Kidney (tissue), 13 donors: ENCODE measurements at regions not wholly inside any gene's neighbourhood (a gene's known extent, or its start where the extent isn't known, plus 50 kb on each side); places are given as distances from the start of the nearest gene placed in this dataset.
A peak's percentile ranks its signal among the peaks of the same experiment; 100 is the strongest.

ENCODE experiments used
- DNase-seq, 5 donors: peaks; one replicate each; pipeline ENCODE4 v3.0.0-alpha.2; 2013 to 2020
- FAIRE-seq: peaks from 2 replicates; lab custom pipeline; 2012; peaks lifted over from hg19 to GRCh38; lab: Jason Lieb, UNC
- H3K27ac ChIP-seq, 2 donors: one replicate each; pipeline ENCODE4 v1.7.0; 2013; ENCODE audit warnings: low read depth in 2 of 2, low read length in 2 of 2, inconsistent platforms in 1 of 2
- H3K27me3 ChIP-seq: one replicate; pipeline ENCODE4 v1.7.1; 2013; ENCODE audit warnings: low read length, inconsistent platforms; ENCODE audit not compliant: control insufficient read depth, insufficient read depth
- H3K36me3 ChIP-seq, 3 donors: one replicate each; pipeline versions ENCODE4 v1.7.0 to v1.7.1; 2013; ENCODE audit warnings: low read length in 3 of 3, control low read depth in 1 of 3, inconsistent platforms in 1 of 3; ENCODE audit not compliant: insufficient read depth in 3 of 3, control insufficient read depth in 2 of 3
- H3K4me1 ChIP-seq, 3 donors: one replicate each; pipeline versions ENCODE4 v1.7.0 to v1.7.1; 2013; ENCODE audit warnings: low read length in 3 of 3, inconsistent platforms in 1 of 3, low read depth in 1 of 3; ENCODE audit not compliant: control insufficient read depth in 2 of 3, insufficient read depth in 2 of 3
- H3K4me3 ChIP-seq, 3 donors: one replicate each; pipeline versions ENCODE4 v1.7.0 to v1.8.1; 2013; ENCODE audit warnings: low read length in 3 of 3, control low read depth in 1 of 3, inconsistent platforms in 1 of 3
- H3K9ac ChIP-seq, 3 donors: one replicate each; pipeline versions ENCODE4 v1.7.0 to v1.7.1; 2013; ENCODE audit warnings: low read length in 3 of 3, control low read depth in 1 of 3, inconsistent platforms in 1 of 3
- H3K9me3 ChIP-seq, 3 donors: one replicate each; pipeline versions ENCODE4 v1.7.0 to v1.7.1; 2013; ENCODE audit warnings: low read length in 3 of 3, control low read depth in 1 of 3, inconsistent platforms in 1 of 3; ENCODE audit not compliant: control insufficient read depth in 2 of 3, insufficient read depth in 1 of 3
- CTCF ChIP-seq: IDR thresholded peaks from 3 replicates; pipeline ENCODE4 v1.5.1; 2012; ENCODE audit warnings: mild to moderate bottlenecking, moderate library complexity, borderline replicate concordance; ENCODE audit not compliant: insufficient read depth; ENCODE audit errors: extremely low read depth
- intact Hi-C: fragments of 100-400 bp; cut with DNase I; formaldehyde crosslinking; loops from one replicate; pipeline ENCODE4 v1.11.1; 2022
- donor health status: control.
- donor health status: control.
- donor health status: control.
- donor health status: control.
- donor health status: control.
- donor health status: DM: yes; HTN: yes; CAD: no.
- donor health status: Normal renal cell carcinoma (clear cell type).

- Histone ChIP-seq H3K9ac (no peak overlapping the region), H3K4me3 (no peak overlapping the region), H3K36me3 (no peaks in the 10 kb centered on the region), H3K27ac (no peak overlapping the region), H3K27me3 (no peaks in the 10 kb centered on the region), H3K4me1 (peaks cover 0 to 5% (median 0%) of the 10 kb centered on the region in 3 donors), H3K9me3 (peaks cover 0 to 5% (median 0%) of the 10 kb centered on the region in 3 donors)
- DNase-seq: peak in 2 of 5 donors; percentile 57 to 58
- no peak for FAIRE-seq
- no peak for TF ChIP-seq CTCF
- intact Hi-C loops: no loop called here
Observed at GRCh38 chr4:152009031-152009670, 248.3 kb upstream of the GATB start.

GRCh38 chr4:152007111-152007510, 246.3 kb upstream of the GATB start:
- H3K9ac ChIP-seq: no peak overlapping the region
- no peak overlapping the region for H3K4me3 ChIP-seq
- H3K36me3 ChIP-seq: no peaks in the 10 kb centered on the region
- DNase-seq: no peak
- H3K4me1 ChIP-seq: peaks cover 0 to 5% (median 0%) of the 10 kb centered on the region in 3 donors
- H3K27me3 ChIP-seq: no peaks in the 10 kb centered on the region
- intact Hi-C loops: no loop called here
- no peaks in the 10 kb centered on the region for H3K9me3 ChIP-seq
- H3K27ac ChIP-seq: no peak overlapping the region
- no peak for TF ChIP-seq CTCF
- no peak for FAIRE-seq

- no peak for DNase-seq
- Histone ChIP-seq H3K36me3 (no peaks in the 10 kb centered on the region), H3K27ac (no peak overlapping the region), H3K4me1 (peaks cover 0 to 4% (median 0%) of the 10 kb centered on the region in 3 donors), H3K9me3 (no peaks in the 10 kb centered on the region), H3K9ac (no peak overlapping the region), H3K4me3 (no peak overlapping the region), H3K27me3 (no peaks in the 10 kb centered on the region)
- intact Hi-C loops: no loop called here
- FAIRE-seq: no peak
- no peak for TF ChIP-seq CTCF
Observed at GRCh38 chr4:152004801-152005200, 244.0 kb upstream of the GATB start.

- no peak for FAIRE-seq
- no peaks in the 10 kb centered on the region for H3K4me1 ChIP-seq
Observed at GRCh38 chr4:152000518-152000917, 239.7 kb upstream of the GATB start.

More at GRCh38 chr4:152000518-152000917, 239.7 kb upstream of the GATB start:
- no peak overlapping the region for H3K4me3 ChIP-seq
- DNase-seq: no peak
- H3K36me3 ChIP-seq: no peaks in the 10 kb centered on the region
- no peak for TF ChIP-seq CTCF
- no peak overlapping the region for H3K9ac ChIP-seq
- no peaks in the 10 kb centered on the region for H3K27me3 ChIP-seq
- H3K27ac ChIP-seq: no peak overlapping the region
- intact Hi-C loops: no loop called here
- no peaks in the 10 kb centered on the region for H3K9me3 ChIP-seq
